Stomach (tissue), 4 donors: ENCODE measurements at regions not wholly inside any gene's neighbourhood (a gene's known extent, or its start where the extent isn't known, plus 50 kb on each side); places are given as distances from the start of the nearest gene placed in this dataset.

Experiments
- CTCF ChIP-seq, 7 experiments: fragments of 450-650 bp in 4 of 7; fragments of 200-600 bp in 3 of 7; sonication (generic) in 3 of 7; IDR thresholded peaks; one replicate each; pipeline ENCODE4 v1.5.1; 2016 to 2019; ENCODE audit warnings: antibody characterized with exemption in 7 of 7, control low read depth in 2 of 7, mild to moderate bottlenecking in 1 of 7
- EP300 ChIP-seq: sonication (generic); formaldehyde crosslinking; IDR thresholded peaks from one replicate; pipeline ENCODE4 v1.6.1; 2017; ENCODE audit warnings: antibody characterized with exemption
- POLR2AphosphoS5 ChIP-seq, 3 donors: sonication (generic); formaldehyde crosslinking; IDR thresholded peaks; one replicate each; pipeline ENCODE4 v1.6.1; 2016; ENCODE audit warnings: antibody characterized with exemption in 3 of 3

DNA sequence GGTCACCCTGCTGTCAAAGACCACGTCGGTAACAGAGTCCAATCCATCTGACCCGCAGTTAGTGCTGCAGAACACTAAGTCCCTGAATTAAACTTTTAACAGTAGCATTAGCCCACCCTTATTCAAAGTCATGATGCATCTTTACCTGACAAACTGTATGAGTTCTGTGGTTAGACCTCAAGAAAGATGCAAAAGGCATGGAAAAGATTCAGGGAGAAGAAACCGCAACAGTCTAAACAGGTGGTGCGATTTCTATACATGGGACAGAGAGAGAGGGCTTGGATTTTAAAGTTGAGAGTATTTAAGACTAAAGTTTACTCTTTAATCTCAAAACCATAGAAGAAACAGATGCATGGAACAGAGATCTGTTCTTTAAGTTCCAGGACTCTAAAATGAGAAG is 103.3 kb upstream of the NFE2L3 start:
- TF ChIP-seq EP300 (no peak), CTCF (IDR thresholded peaks at IDR 0.05) (no peak), POLR2AphosphoS5 (IDR thresholded peaks at IDR 0.05) (no peak)
